Lung microvascular endothelial cell (primary cell): ENCODE measurements at regions not wholly inside any gene's neighbourhood (a gene's known extent, or its start where the extent isn't known, plus 50 kb on each side); places are given as distances from the start of the nearest gene placed in this dataset.

Experiments used
- DNase-seq, 2 donors: peaks; one replicate each; pipeline versions ENCODE4 v3.0.0 to v3.0.0-alpha.2; 2010; ENCODE audit warnings: low read depth in 2 of 2

DNA sequence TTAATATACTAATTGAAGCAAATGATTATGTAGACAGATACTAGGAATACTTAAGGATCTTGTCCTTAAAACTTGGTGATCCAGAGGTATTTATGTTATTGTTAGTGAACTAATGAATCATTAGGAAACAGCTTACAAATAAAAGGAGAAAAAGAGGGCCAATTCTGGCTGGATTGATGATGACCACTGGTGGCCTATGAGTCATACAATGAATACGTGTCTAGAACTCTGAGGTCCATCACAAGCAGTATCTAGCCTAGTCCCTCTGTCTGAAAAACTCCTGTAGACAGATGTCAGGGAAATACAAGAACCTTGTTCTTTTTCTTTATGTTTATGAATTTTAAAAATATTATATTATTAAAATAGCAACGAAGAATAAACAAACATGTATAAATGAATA is 51.7 kb upstream of the RTL1 start:
- peak in 1 of 2 donors; percentile 36 for DNase-seq

- no peak for DNase-seq
Observed at GRCh38 chr14:100962494-100962893, 59.0 kb upstream of the RTL1 start.

DNA sequence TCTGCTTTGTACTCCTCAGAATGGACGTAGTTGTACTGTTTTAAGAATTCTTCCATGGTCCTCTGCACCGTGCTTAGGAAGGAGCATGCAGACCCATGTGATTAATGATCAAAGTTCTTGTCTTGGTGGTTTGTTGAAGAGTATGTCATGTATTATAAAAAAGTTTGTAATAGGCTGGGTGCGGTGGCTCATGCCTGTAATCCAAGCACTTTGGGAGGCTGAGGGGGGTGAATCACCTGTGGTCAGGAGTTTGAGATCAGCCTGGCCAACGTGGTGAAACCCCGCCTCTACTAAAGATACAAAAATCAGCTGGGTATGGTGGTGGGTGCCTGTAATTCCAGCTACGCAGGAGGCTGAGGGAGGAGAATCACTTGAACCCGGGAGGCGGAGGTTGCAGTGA is 61.8 kb upstream of the RTL1 start:
- no peak for DNase-seq

- DNase-seq = no peak
Observed at GRCh38 chr14:100967178-100967577, 63.7 kb upstream of the RTL1 start.

DNA sequence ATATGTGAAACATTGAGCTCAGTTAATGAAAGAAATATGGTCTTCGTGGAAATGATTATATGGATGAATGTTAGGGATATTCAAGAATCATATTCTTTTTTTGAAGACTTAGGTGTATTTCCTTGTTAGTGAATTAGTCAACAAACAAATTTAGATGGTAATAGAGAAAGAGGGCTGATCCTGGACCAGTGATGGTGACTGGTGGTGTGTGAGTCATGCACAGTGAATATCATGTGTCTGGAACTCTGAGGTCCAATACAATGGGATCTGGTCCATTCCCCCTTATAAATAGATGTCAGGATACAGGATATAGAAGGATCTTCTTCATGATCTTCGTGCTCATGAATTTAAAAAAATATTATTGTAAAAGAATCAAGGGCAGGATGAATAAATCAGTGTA is 64.4 kb upstream of the RTL1 start:
- DNase-seq = no peak

DNA sequence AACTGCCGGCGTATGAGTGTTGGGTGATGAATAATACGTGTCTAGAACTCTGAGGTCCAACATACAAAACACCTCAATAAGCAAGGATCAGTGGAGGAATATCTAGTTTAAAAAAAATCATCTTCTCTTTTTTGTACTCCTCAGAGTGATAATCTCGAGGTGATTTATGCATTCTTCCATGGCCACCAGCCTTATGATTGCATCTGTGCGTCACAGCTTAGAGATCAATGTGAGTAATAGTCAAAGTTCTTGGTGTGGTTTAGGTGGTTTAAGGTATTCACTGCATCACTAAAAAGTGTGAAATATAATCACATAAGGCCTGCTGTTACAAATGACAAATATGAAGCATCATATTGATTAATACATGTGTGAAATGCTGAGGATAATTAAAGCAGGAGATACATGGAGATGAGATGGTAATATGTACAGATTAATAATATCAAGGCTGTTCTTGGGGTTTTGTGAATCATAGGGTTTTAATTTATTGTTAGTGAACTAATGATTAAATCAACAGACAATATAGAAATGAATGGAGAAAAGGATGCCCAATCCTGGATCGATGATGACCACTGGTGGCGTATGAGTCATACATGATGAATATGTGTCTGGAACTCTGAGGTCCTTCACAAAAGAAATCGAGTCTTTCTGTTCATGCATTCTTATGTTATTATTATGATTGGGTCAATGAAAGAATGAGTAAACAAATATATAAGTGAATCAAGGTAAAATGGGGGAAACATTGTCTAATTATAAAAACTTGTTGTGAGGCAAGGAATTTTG is 68.8 kb upstream of the RTL1 start:
- DNase-seq = no peak

- DNase-seq = no peak
Observed at GRCh38 chr14:100975671-100976070, 72.1 kb upstream of the RTL1 start.

DNA sequence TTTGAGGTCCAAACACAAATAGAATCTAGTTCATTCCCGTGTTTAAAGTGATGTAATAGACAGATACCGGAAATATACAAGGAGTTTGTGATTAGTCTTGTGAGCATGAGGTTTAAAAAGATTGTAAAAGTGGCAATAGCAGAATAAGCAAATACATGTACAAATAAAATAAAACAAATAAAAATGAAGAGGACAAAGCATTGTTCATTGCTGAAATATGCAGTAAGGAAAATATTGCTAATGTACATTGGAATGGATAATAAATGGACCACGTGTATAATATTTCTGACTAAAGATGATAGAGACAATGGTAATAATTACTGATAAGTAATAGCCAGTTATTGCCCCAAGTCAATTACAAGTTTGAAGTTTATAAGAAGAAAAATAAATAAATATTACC is 75.6 kb upstream of the RTL1 start:
- DNase-seq = no peak

DNA sequence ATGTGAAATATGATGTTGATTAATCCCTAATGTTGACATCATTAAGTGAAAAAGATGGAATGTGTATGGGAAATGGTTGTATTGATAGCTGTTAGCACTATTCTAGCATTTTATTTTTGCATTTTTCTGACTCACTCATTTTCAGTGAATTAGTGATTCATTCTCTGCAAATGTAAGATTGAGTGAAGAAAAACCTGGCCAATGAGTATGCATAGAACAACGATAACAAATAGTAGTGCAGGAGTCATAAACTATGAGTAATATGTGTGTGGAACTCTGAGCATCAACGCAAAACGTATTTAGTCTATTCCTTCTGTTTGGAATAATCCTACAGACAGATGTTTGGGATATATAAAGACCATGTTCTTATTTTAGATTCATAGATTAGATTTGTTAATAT is 76.3 kb upstream of the RTL1 start:
- DNase-seq = peak in 1 of 2 donors; percentile 26

- DNase-seq = no peak
Observed at GRCh38 chr14:100980823-100981222, 77.3 kb upstream of the RTL1 start.

- DNase-seq = no peak
Observed at GRCh38 chr14:100981809-100982208, 78.3 kb upstream of the RTL1 start.

GRCh38 chr14:100982353-100982752 is 78.8 kb upstream of the RTL1 start:
- DNase-seq = no peak

GRCh38 chr14:100982762-100983161 is 79.2 kb upstream of the RTL1 start:
- no peak for DNase-seq

- DNase-seq = no peak
Observed at GRCh38 chr14:100983710-100984109, 80.2 kb upstream of the RTL1 start.

GRCh38 chr14:100988011-100988410 is 84.5 kb upstream of the RTL1 start:
- DNase-seq = peak in 1 of 2 donors; percentile 24

GRCh38 chr14:100988411-100988900 is 84.9 kb upstream of the RTL1 start:
- DNase-seq = peak in 1 of 2 donors; percentile 15

DNA sequence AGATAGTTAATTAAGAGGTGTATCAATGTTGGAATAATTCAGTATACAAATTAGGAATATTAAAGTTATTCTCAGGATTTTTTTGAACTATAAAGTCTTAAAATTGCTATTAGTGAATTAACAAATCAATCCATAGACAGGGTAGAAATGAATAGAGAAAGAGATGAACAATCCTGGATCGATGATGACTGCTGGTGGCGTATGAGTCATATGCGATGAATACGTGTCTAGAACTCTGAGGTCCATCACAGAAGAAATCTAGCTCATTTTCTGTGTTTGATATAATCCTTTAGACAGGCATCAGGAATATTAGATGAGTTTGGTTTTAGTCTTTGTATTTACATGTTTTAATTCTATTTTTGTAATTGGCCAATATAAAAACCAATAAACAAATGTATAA is 85.4 kb upstream of the RTL1 start:
- DNase-seq = no peak

- DNase-seq = no peak
Observed at GRCh38 chr14:100989924-100990323, 86.4 kb upstream of the RTL1 start.

- DNase-seq = peak in 1 of 2 donors; percentile 40
Observed at GRCh38 chr14:100994082-100994481, 90.6 kb upstream of the RTL1 start.

- no peak for DNase-seq
Observed at GRCh38 chr14:100994756-100995330, 91.3 kb upstream of the RTL1 start.

DNA sequence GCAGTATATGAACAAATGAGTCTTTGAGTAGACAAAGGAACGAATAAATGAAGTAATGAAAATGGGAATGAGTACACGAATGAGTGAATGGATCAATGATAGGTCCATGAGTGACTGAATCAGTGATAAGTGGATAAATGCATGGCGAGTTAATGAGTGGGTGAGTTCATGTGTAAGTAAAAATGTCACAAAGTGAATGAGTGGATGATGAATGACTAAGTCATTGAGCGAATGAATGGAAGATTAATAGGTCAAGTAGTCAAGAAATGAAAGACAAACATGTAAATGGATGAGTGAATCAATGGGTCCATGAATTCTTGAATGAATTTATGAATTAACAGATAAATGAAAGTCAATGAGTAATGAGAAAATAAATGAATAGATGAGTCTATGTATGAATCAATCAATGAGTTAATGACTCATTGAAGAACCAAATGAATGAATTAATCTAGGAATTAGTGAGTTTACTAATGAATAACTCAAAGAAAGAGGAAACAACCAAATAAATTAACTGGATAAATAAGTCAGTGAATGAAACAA is 97.3 kb upstream of the RTL1 start:
- no peak for DNase-seq

DNA sequence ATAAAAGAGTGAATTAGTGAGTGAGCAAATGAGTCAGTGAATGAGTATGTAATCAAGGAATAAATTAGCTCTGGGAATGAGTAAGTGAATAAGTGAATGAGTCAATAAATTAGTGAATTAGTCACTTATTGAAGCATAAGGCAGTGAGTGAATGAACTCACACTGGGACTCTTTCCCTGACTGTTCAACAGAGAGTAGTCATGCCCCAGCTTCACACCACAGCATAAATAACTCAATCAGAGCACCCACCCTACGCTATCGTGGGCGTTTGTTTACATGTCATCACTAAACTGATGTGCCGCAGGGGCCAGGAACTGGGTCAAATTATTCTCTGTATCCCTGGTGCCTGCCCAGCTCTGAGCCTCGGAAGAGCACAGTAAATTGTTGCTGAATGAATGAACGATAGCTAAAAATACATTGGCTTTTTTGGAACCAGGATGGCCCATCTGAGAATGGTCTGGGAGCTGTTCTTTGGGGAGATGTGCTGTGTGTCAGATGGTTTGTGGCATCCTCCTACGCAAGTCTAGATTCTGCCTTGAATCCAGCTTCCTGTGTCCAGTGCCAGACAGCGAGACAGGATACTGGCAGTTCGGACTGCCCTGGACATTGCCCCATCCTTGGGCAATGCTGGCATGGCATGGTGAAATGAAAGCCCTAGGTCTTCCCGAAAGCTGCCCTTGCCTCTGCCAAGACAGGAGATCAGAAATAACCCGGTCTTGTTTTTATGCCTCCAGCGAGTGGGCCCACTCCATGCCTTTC is 98.0 kb upstream of the RTL1 start:
- DNase-seq = no peak
